ENCODE measurements at regions not wholly inside any gene's neighbourhood (a gene's known extent, or its start where the extent isn't known, plus 50 kb on each side); places are given as distances from the start of the nearest gene placed in this dataset.

- TF ChIP-seq CTCF (IDR thresholded peaks at IDR 0.05; ENCODE audit: low read depth, low read length, missing input control) (no peak), SP1 (IDR thresholded peaks at IDR 0.05) (no peak)
- TF ChIP-seq, protein P1, sequence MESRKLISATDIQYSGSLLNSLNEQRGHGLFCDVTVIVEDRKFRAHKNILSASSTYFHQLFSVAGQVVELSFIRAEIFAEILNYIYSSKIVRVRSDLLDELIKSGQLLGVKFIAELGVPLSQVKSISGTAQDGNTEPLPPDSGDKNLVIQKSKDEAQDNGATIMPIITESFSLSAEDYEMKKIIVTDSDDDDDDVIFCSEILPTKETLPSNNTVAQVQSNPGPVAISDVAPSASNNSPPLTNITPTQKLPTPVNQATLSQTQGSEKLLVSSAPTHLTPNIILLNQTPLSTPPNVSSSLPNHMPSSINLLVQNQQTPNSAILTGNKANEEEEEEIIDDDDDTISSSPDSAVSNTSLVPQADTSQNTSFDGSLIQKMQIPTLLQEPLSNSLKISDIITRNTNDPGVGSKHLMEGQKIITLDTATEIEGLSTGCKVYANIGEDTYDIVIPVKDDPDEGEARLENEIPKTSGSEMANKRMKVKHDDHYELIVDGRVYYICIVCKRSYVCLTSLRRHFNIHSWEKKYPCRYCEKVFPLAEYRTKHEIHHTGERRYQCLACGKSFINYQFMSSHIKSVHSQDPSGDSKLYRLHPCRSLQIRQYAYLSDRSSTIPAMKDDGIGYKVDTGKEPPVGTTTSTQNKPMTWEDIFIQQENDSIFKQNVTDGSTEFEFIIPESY (IDR thresholded peaks at IDR 0.05) = no peak
Measured at GRCh38 chr2:2590141-2590540, 259.1 kb upstream of the MYT1L start (continued).

DNA sequence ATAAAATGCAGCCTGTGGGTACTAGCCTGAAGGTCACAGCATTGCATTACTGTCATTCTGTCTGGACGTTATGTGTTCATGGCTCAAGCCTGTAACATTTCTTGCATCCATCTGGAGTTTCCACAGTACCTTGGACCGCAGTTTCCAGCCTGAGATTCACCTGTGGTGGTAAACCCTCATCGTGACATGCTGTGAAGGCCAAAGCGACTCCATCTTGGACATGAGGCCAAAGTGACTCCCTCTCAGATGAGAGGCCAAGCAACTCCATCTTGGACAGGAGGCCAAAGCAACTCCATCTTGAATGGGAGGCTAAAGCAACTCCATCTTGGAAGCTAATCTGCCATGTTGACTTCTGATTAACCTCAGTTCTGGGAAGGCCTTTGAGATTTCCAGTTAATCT, 257.7 kb upstream of the MYT1L start:
- no peak overlapping the region for H3K4me3 ChIP-seq (ENCODE audit: low read depth in 1 of 3, low read length in 3 of 3)
- no peak for TF ChIP-seq FOXA2 (IDR thresholded peaks at IDR 0.05)
- no peak for TF ChIP-seq TAF1 (conservative IDR thresholded peaks at IDR 0.05)
- TF ChIP-seq ATF3 (IDR thresholded peaks at IDR 0.05) = no peak
- no peak for TF ChIP-seq RAD21 (IDR thresholded peaks at IDR 0.05)
- TF ChIP-seq, protein P1 (IDR thresholded peaks at IDR 0.05) = no peak
- TF ChIP-seq JUND (IDR thresholded peaks at IDR 0.05) = no peak
- TF ChIP-seq CTCF (IDR thresholded peaks at IDR 0.05; ENCODE audit: low read depth, low read length, missing input control) = no peak
- TF ChIP-seq NR2F2 (IDR thresholded peaks at IDR 0.05) = no peak
- no peak for TF ChIP-seq RXRA (IDR thresholded peaks at IDR 0.05)
- TF ChIP-seq GABPA (IDR thresholded peaks at IDR 0.05 in 1 of 2, conservative IDR thresholded peaks at IDR 0.05 in 1 of 2) = no peak
- TF ChIP-seq FOXA1 (IDR thresholded peaks at IDR 0.05) = no peak
- no peak for TF ChIP-seq YY1 (IDR thresholded peaks at IDR 0.05)
- TF ChIP-seq, protein P2, sequence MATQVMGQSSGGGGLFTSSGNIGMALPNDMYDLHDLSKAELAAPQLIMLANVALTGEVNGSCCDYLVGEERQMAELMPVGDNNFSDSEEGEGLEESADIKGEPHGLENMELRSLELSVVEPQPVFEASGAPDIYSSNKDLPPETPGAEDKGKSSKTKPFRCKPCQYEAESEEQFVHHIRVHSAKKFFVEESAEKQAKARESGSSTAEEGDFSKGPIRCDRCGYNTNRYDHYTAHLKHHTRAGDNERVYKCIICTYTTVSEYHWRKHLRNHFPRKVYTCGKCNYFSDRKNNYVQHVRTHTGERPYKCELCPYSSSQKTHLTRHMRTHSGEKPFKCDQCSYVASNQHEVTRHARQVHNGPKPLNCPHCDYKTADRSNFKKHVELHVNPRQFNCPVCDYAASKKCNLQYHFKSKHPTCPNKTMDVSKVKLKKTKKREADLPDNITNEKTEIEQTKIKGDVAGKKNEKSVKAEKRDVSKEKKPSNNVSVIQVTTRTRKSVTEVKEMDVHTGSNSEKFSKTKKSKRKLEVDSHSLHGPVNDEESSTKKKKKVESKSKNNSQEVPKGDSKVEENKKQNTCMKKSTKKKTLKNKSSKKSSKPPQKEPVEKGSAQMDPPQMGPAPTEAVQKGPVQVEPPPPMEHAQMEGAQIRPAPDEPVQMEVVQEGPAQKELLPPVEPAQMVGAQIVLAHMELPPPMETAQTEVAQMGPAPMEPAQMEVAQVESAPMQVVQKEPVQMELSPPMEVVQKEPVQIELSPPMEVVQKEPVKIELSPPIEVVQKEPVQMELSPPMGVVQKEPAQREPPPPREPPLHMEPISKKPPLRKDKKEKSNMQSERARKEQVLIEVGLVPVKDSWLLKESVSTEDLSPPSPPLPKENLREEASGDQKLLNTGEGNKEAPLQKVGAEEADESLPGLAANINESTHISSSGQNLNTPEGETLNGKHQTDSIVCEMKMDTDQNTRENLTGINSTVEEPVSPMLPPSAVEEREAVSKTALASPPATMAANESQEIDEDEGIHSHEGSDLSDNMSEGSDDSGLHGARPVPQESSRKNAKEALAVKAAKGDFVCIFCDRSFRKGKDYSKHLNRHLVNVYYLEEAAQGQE (IDR thresholded peaks at IDR 0.05) = no peak
- no peak for TF ChIP-seq MAX (IDR thresholded peaks at IDR 0.05)
- TF ChIP-seq EGR1 (IDR thresholded peaks at IDR 0.05; ENCODE audit: low read depth in 2 of 2) = no peak
- no peak for TF ChIP-seq SP1 (IDR thresholded peaks at IDR 0.05)
- H3K27ac ChIP-seq (ENCODE audit: low read depth in 1 of 2, low read length in 2 of 2) = no peak overlapping the region
- H3K4me1 ChIP-seq (ENCODE audit: control insufficient read depth in 4 of 4, insufficient read depth in 4 of 4, low read length in 3 of 4) = no peaks in the 10 kb centered on the region
- H3K9ac ChIP-seq (ENCODE audit: low read depth in 1 of 2, low read length in 2 of 2) = no peak overlapping the region
- DNase-seq (ENCODE audit: low spot score) = no peak
- H3K27me3 ChIP-seq (ENCODE audit: control insufficient read depth in 4 of 4, insufficient read depth in 4 of 4, low read length in 3 of 4) = peaks cover 0 to 3% (median 0%) of the 10 kb centered on the region in 4 donors
- WGBS = 75% methylated on average over 4 of the region's 4 CpGs
- H3K9me3 ChIP-seq (ENCODE audit: control insufficient read depth in 4 of 4, low read length in 3 of 4) = no peaks in the 10 kb centered on the region
- no peaks in the 10 kb centered on the region for H3K36me3 ChIP-seq (ENCODE audit: control insufficient read depth in 4 of 4, insufficient read depth in 3 of 4, low read depth in 1 of 4, low read length in 3 of 4)

Measured in liver (tissue), 8 donors.